NB4 (cell line): ENCODE measurements at regions not wholly inside any gene's neighbourhood (a gene's known extent, or its start where the extent isn't known, plus 50 kb on each side); places are given as distances from the start of the nearest gene placed in this dataset.
A peak's percentile ranks its signal among the peaks of the same experiment; 100 is the strongest.

Experiments used
- DNase-seq: peaks from one replicate; pipeline ENCODE4 v3.0.0; 2010; ENCODE audit warnings: low read depth
- H3K4me3 ChIP-seq: one replicate; pipeline ENCODE4 v1.5.1; 2011; ENCODE audit warnings: mild to moderate bottlenecking, low read depth, low read length, moderate library complexity
- CTCF ChIP-seq: IDR thresholded peaks from one replicate; pipeline ENCODE4 v1.5.1; 2012; ENCODE audit warnings: low read depth, low read length
- MAX ChIP-seq: IDR thresholded peaks from 2 replicates; pipeline ENCODE4 v1.6.1; 2011; ENCODE audit warnings: low read depth, low read length
- MYC ChIP-seq: IDR thresholded peaks from 2 replicates; pipeline ENCODE4 v1.6.1; 2011; ENCODE audit warnings: low read depth, low read length
- POLR2A ChIP-seq: IDR thresholded peaks from 2 replicates; pipeline ENCODE4 v1.6.1; 2011; ENCODE audit warnings: mild to moderate bottlenecking; ENCODE audit not compliant: insufficient read length; ENCODE audit errors: extremely low read depth

GRCh38 chr18:29074147-29074546 lies 897.2 kb upstream of the CDH2 start:
- no peak overlapping the region for H3K4me3 ChIP-seq
- DNase-seq, result no peak
- no peak for TF ChIP-seq MAX
- no peak for TF ChIP-seq POLR2A
- TF ChIP-seq MYC, result no peak
- TF ChIP-seq CTCF, result no peak

- DNase-seq, result no peak
- H3K4me3 ChIP-seq, result no peak overlapping the region
- TF ChIP-seq CTCF (no peak), POLR2A (no peak), MYC (no peak), MAX (no peak)
Observed at GRCh38 chr18:29071869-29072268, 894.9 kb upstream of the CDH2 start.

GRCh38 chr18:29063346-29063745 lies 886.4 kb upstream of the CDH2 start:
- H3K4me3 ChIP-seq, result no peak overlapping the region
- DNase-seq, result no peak
- TF ChIP-seq CTCF (no peak), POLR2A (no peak), MAX (no peak), MYC (no peak)

GRCh38 chr18:29062921-29063320 lies 886.0 kb upstream of the CDH2 start:
- TF ChIP-seq MAX (no peak), MYC (no peak), POLR2A (no peak), CTCF (no peak)
- H3K4me3 ChIP-seq, result no peak overlapping the region
- no peak for DNase-seq

- no peak overlapping the region for H3K4me3 ChIP-seq
- DNase-seq, result peak; percentile 12
- TF ChIP-seq CTCF (no peak), MYC (no peak), MAX (no peak), POLR2A (no peak)
Observed at GRCh38 chr18:29060349-29060748, 883.4 kb upstream of the CDH2 start.

- no peak for DNase-seq
- TF ChIP-seq CTCF, result no peak
- no peak for TF ChIP-seq MAX
- TF ChIP-seq MYC, result no peak
- no peak for TF ChIP-seq POLR2A
- no peak overlapping the region for H3K4me3 ChIP-seq
Observed at GRCh38 chr18:29057703-29058102, 880.8 kb upstream of the CDH2 start.
